HCT116 (cell line): ENCODE measurements at regions not wholly inside any gene's neighbourhood (a gene's known extent, or its start where the extent isn't known, plus 50 kb on each side); places are given as distances from the start of the nearest gene placed in this dataset.

ENCODE experiments used
- ATAC-seq: fragments of 200-7000 bp; cut with Tn5 transposase; 2 replicates; pipeline ENCODE4 v1.9.1; 2020; ENCODE audit warnings: mild to moderate bottlenecking, moderate library complexity
- BruUV-seq: library from RNA; stranded (reverse); fragments of 400-500 nt; replicated peaks from 2 replicates; lab custom pipeline; 2021; lab: Mats Ljungman, UMichigan
- CTCF ChIA-PET: fragments of 300-600 bp; sonication (Branson Sonifier 250); formaldehyde crosslinking; loops from one replicate; lab custom pipeline; 2021; ENCODE audit warnings: antibody characterized with exemption; lab: Charles Lee
- POLR2A ChIA-PET: fragments of 300-600, 350-600 bp; sonication (Branson Sonifier 250); formaldehyde crosslinking; loops from one replicate; lab custom pipeline; 2021; ENCODE audit warnings: antibody characterized with exemption; lab: Charles Lee
- RAD21 ChIA-PET, 2 experiments: fragments of 300-600 bp; sonication (Branson Sonifier 250); formaldehyde crosslinking; loops; one replicate each; lab custom pipeline; 2023; ENCODE audit warnings: low total read pairs in 2 of 2; ENCODE audit not compliant: uncharacterized antibody in 2 of 2, unreplicated experiment in 2 of 2, low non-redundant PET in 1 of 2; lab: Charles Lee
- DNase-seq: peaks from one replicate; pipeline ENCODE4 v3.0.0-alpha.2; 2010; ENCODE audit warnings: low read depth, low spot score
- H2AFZ ChIP-seq: fragments of 200-600 bp; shearing (Covaris generic), sonication (generic); 2 replicates; pipeline ENCODE4 v1.6.1; 2017; ENCODE audit warnings: low read depth, mixed run types, mixed read lengths, antibody characterized with exemption, low read length; ENCODE audit not compliant: poor library complexity, severe bottlenecking
- H3K27ac ChIP-seq: 2 replicates; pipeline ENCODE4 v1.5.1; 2012; ENCODE audit warnings: low read depth, low read length
- H3K27me3 ChIP-seq: fragments of 200-600 bp; sonication (generic); 2 replicates; pipeline ENCODE4 v1.6.1; 2016; ENCODE audit warnings: mixed run types, low read length, mixed read lengths; ENCODE audit not compliant: insufficient read depth
- H3K36me3 ChIP-seq, 2 experiments: fragments of 200-500 bp in 1 of 2; fragments of 200-600 bp in 1 of 2; sonication (Bioruptor generic) in 1 of 2; sonication (generic) in 1 of 2; 2 replicates each; pipeline versions ENCODE4 v1.5.1 to v1.6.1; 2014 to 2016; ENCODE audit warnings: low read length in 2 of 2, inconsistent platforms in 1 of 2, mixed read lengths in 1 of 2, mixed run types in 1 of 2; ENCODE audit not compliant: insufficient read depth in 2 of 2, control insufficient read depth in 1 of 2
- H3K4me1 ChIP-seq, 2 experiments: fragments of 200-600 bp in 1 of 2; sonication (generic) in 1 of 2; 2 replicates each; pipeline versions ENCODE4 v1.5.1 to v1.6.1; 2012 to 2017; ENCODE audit warnings: low read length in 2 of 2, inconsistent platforms in 1 of 2, mild to moderate bottlenecking in 1 of 2, mixed read lengths in 1 of 2, mixed run types in 1 of 2, moderate library complexity in 1 of 2; ENCODE audit not compliant: insufficient read depth in 2 of 2, control insufficient read depth in 1 of 2
- H3K4me2 ChIP-seq: fragments of 200-600 bp; sonication (generic); 2 replicates; pipeline ENCODE4 v1.6.1; 2017; ENCODE audit warnings: mixed run types, low read length, mixed read lengths
- H3K4me3 ChIP-seq, 2 experiments: fragments of 200-600 bp in 1 of 2; sonication (generic) in 1 of 2; replicated peaks in 1 of 2; 2 replicates each; pipeline ENCODE4 v1.5.1; 2011 to 2016; ENCODE audit warnings: low read length in 2 of 2, control low read depth in 1 of 2, low read depth in 1 of 2, mild to moderate bottlenecking in 1 of 2, mixed read lengths in 1 of 2, mixed run types in 1 of 2
- H3K79me2 ChIP-seq: fragments of 200-600 bp; sonication (generic); 2 replicates; pipeline ENCODE4 v1.6.1; 2017; ENCODE audit warnings: mild to moderate bottlenecking, mixed run types, low read length, moderate library complexity, mixed read lengths; ENCODE audit not compliant: insufficient read depth
- H3K9ac ChIP-seq: fragments of 200-600 bp; sonication (generic); 2 replicates; pipeline ENCODE4 v1.6.1; 2016; ENCODE audit warnings: low read length, mixed read lengths
- H3K9me2 ChIP-seq: fragments of 200-600 bp; sonication (generic), shearing (Covaris generic); 2 replicates; pipeline ENCODE4 v1.6.1; 2017; ENCODE audit warnings: mixed run types, mild to moderate bottlenecking, moderate library complexity; ENCODE audit not compliant: insufficient read depth
- H3K9me3 ChIP-seq, 2 experiments: fragments of 200-500 bp in 1 of 2; fragments of 200-600 bp in 1 of 2; sonication (Bioruptor generic) in 1 of 2; sonication (generic) in 1 of 2; 2 replicates each; pipeline ENCODE4 v1.6.1; 2014 to 2017; ENCODE audit warnings: low read length in 2 of 2, mixed read lengths in 2 of 2, inconsistent platforms in 1 of 2, low read depth in 1 of 2, mild to moderate bottlenecking in 1 of 2, mixed run types in 1 of 2, moderate library complexity in 1 of 2; ENCODE audit not compliant: control insufficient read depth in 1 of 2, insufficient read depth in 1 of 2
- H4K20me1 ChIP-seq: fragments of 200-600 bp; sonication (generic), shearing (Covaris generic); 2 replicates; pipeline ENCODE4 v1.6.1; 2017; ENCODE audit warnings: mixed run types, mild to moderate bottlenecking, moderate library complexity; ENCODE audit not compliant: insufficient read depth
- CEBPB ChIP-seq: IDR thresholded peaks from 2 replicates; pipeline ENCODE4 v1.6.1; 2012; ENCODE audit warnings: low read depth
- CTCF ChIP-seq, 3 experiments: fragments of 200-600 bp in 1 of 3; sonication (generic) in 1 of 3; IDR thresholded peaks in 2 of 3; conservative IDR thresholded peaks in 1 of 3; 2 replicates each; pipeline ENCODE4 v1.5.1; 2012 to 2017; ENCODE audit warnings: low read depth in 2 of 3, low read length in 2 of 3, antibody characterized with exemption in 1 of 3, borderline replicate concordance in 1 of 3, control low read depth in 1 of 3, mild to moderate bottlenecking in 1 of 3, mixed read lengths in 1 of 3, mixed run types in 1 of 3, moderate library complexity in 1 of 3; ENCODE audit not compliant: insufficient read depth in 1 of 3
- EGR1 ChIP-seq: IDR thresholded peaks from 2 replicates; pipeline ENCODE4 v1.6.1; 2012; ENCODE audit warnings: low read depth
- ELF1 ChIP-seq: IDR thresholded peaks from 2 replicates; pipeline ENCODE4 v1.6.1; 2012; ENCODE audit warnings: low read depth, borderline replicate concordance
- EZH2 ChIP-seq: fragments of 200-600 bp; sonication (generic); IDR thresholded peaks from 2 replicates; pipeline ENCODE4 v1.6.1; 2017; ENCODE audit warnings: antibody characterized with exemption, mixed run types
- EZH2phosphoT487 ChIP-seq: fragments of 200-600 bp; IDR thresholded peaks from 2 replicates; pipeline ENCODE4 v1.6.1; 2018; ENCODE audit warnings: antibody characterized with exemption, borderline replicate concordance
- FOSL1 ChIP-seq: IDR thresholded peaks from 2 replicates; pipeline ENCODE4 v1.6.1; 2012; ENCODE audit warnings: low read depth
- POLR2A ChIP-seq: IDR thresholded peaks from 2 replicates; pipeline ENCODE4 v1.7.0; 2011; ENCODE audit warnings: borderline replicate concordance; ENCODE audit not compliant: insufficient read depth, insufficient read length; ENCODE audit errors: extremely low read depth
- SP1 ChIP-seq: IDR thresholded peaks from 2 replicates; pipeline ENCODE4 v1.6.1; 2012; ENCODE audit warnings: low read depth
- TCF7L2 ChIP-seq: IDR thresholded peaks from 2 replicates; pipeline ENCODE4 v1.7.0; 2011; ENCODE audit warnings: borderline replicate concordance, inconsistent platforms; ENCODE audit not compliant: insufficient read depth, insufficient read length; ENCODE audit errors: extremely low read depth
- YY1 ChIP-seq: IDR thresholded peaks from 2 replicates; pipeline ENCODE4 v1.6.1; 2011; ENCODE audit warnings: low read length, low read depth, moderate library complexity, mild to moderate bottlenecking; ENCODE audit not compliant: insufficient replicate concordance; ENCODE audit errors: extremely low read depth
- intact Hi-C: fragments of 100-400 bp; cut with micrococcal nuclease; formaldehyde crosslinking; loops from 2 replicates; pipeline ENCODE4 v1.10.0; 2022
- TF ChIP-seq, protein P1 (sequence below): IDR thresholded peaks from 2 replicates; pipeline ENCODE4 v1.6.1; 2012
- TF ChIP-seq, protein P2 (sequence below): IDR thresholded peaks from 2 replicates; pipeline ENCODE4 v1.6.1; 2011; ENCODE audit warnings: mild to moderate bottlenecking, low read length, moderate library complexity; ENCODE audit not compliant: insufficient replicate concordance; ENCODE audit errors: extremely low read depth

GRCh38 chr2:137817058-137817457, 147.2 kb upstream of the HNMT start:
- Histone ChIP-seq H3K9ac (no peak overlapping the region), H3K4me3 (no peak overlapping the region), H2AFZ (no peak overlapping the region), H3K27me3 (peaks cover 18% of the 10 kb centered on the region), H3K4me2 (no peak overlapping the region), H3K9me3 (no peaks in the 10 kb centered on the region), H3K9me2 (no peaks in the 10 kb centered on the region), H3K27ac (no peak overlapping the region), H3K79me2 (no peaks in the 10 kb centered on the region), H4K20me1 (peaks cover 3% of the 10 kb centered on the region; the same call in 1 of the 2 replicates), H3K36me3 (no peaks in the 10 kb centered on the region), H3K4me1 (no peaks in the 10 kb centered on the region)
- TF ChIP-seq ELF1 (no peak), EZH2 (no peak), CTCF (IDR thresholded peaks at IDR 0.05 in 2 of 3, conservative IDR thresholded peaks at IDR 0.05 in 1 of 3; ENCODE audit: borderline replicate concordance in 1 of 3, insufficient read depth in 1 of 3, low read depth in 2 of 3, low read length in 2 of 3) (no peak), EZH2phosphoT487 (no peak), SP1 (no peak), EGR1 (no peak), YY1 (no peak), TCF7L2 (no peak), POLR2A (no peak), FOSL1 (no peak), CEBPB (no peak)
- TF ChIP-seq, protein P1, sequence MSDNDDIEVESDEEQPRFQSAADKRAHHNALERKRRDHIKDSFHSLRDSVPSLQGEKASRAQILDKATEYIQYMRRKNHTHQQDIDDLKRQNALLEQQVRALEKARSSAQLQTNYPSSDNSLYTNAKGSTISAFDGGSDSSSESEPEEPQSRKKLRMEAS = no peak
- TF ChIP-seq, protein P2, sequence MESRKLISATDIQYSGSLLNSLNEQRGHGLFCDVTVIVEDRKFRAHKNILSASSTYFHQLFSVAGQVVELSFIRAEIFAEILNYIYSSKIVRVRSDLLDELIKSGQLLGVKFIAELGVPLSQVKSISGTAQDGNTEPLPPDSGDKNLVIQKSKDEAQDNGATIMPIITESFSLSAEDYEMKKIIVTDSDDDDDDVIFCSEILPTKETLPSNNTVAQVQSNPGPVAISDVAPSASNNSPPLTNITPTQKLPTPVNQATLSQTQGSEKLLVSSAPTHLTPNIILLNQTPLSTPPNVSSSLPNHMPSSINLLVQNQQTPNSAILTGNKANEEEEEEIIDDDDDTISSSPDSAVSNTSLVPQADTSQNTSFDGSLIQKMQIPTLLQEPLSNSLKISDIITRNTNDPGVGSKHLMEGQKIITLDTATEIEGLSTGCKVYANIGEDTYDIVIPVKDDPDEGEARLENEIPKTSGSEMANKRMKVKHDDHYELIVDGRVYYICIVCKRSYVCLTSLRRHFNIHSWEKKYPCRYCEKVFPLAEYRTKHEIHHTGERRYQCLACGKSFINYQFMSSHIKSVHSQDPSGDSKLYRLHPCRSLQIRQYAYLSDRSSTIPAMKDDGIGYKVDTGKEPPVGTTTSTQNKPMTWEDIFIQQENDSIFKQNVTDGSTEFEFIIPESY = no peak
- BruUV-seq = no TSS peak
- CTCF ChIA-PET = no interaction called here
- ATAC-seq (no peak), DNase-seq (no peak)
- intact Hi-C loops = no loop called here
- RAD21 ChIA-PET = no interaction called here
- POLR2A ChIA-PET = no interaction called here
